ENCODE measurements at regions not wholly inside any gene's neighbourhood (a gene's known extent, or its start where the extent isn't known, plus 50 kb on each side); places are given as distances from the start of the nearest gene placed in this dataset.

- TF ChIP-seq CTCF (IDR thresholded peaks at IDR 0.05; ENCODE audit: poor library complexity): no peak
- TF ChIP-seq EZH2 (IDR thresholded peaks at IDR 0.05; ENCODE audit: borderline replicate concordance): no peak
- TF ChIP-seq EZH2phosphoT487 (IDR thresholded peaks at IDR 0.05; ENCODE audit: low read depth, severe bottlenecking, unreplicated experiment): no peak
These were observed 452.6 kb upstream of the CDH11 start for GRCh38 chr16:65574326-65574966.
